ENCODE measurements at regions not wholly inside any gene's neighbourhood (a gene's known extent, or its start where the extent isn't known, plus 50 kb on each side); places are given as distances from the start of the nearest gene placed in this dataset.

DNA sequence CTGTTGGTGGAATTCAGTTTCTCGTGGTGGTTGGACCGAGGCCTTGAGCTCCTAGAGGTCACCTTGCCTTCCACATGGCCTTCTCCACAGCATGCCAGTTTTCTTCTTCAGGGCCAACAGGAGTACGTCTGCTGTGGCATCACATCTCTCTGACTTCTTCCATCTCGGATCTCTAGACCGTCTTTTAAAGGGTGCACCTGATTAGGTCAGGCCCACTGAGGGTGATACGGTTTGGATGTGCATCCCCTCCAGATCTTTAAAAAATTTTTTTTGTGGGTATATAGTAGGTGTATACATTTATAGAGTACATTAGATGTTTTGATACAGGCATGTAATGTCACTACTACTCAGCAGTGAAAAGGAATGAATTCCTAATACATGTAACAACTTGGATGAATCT, 58.3 kb upstream of the BRD7 start:
- H3K4me1 Mint-ChIP-seq (ENCODE audit: low read depth) = no peaks in the 10 kb centered on the region
- H3K27ac Mint-ChIP-seq = no peak overlapping the region
- H3K4me3 Mint-ChIP-seq = no peak overlapping the region
- no peaks in the 10 kb centered on the region for H3K9me3 Mint-ChIP-seq
- peaks cover 16% of the 10 kb centered on the region for H3K27me3 Mint-ChIP-seq
- H3K36me3 Mint-ChIP-seq (ENCODE audit: low read depth) = no peaks in the 10 kb centered on the region

DNA sequence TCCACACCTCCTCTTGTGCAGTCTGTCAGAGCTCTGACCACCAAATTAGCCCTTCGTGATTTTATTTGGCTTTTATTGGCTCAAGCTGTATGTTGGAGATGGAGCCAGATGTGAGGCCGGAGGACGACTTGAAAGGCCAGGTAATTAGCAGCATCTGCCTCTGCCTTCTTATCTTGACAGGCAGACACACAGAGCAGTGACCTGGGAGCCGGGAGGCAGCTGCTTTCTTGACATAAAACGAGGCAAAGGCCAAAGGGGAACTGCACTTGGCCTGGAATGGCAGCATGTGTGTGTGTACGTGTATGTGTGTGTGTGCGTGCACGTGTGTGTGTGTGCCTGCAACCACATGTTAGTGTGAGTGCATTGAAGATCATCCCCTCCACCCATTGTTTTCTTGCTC, 56.9 kb upstream of the BRD7 start:
- peaks cover 16% of the 10 kb centered on the region for H3K27me3 Mint-ChIP-seq
- no peaks in the 10 kb centered on the region for H3K9me3 Mint-ChIP-seq
- H3K4me1 Mint-ChIP-seq (ENCODE audit: low read depth) = no peaks in the 10 kb centered on the region
- H3K4me3 Mint-ChIP-seq = no peak overlapping the region
- no peaks in the 10 kb centered on the region for H3K36me3 Mint-ChIP-seq (ENCODE audit: low read depth)
- no peak overlapping the region for H3K27ac Mint-ChIP-seq

DNA sequence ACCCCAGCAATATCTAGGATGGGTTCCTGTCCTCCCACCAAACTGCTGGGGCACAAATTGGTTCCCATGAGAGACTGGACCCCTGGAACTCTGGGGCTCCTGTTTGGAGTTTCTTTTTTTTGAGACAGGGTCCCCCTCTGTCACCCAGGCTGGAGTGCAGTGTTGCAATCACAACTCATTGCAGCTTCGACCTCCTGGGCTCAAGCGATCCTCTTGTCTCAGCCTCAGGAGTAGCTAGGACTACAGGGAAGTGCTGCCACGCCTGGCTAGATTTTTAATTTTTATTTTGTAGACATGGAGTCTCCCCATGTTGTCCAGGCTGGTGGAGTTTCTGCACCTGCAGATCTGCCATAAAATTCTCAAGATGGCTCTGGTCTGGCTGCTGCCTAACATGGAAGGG, 56.3 kb upstream of the BRD7 start:
- H3K4me1 Mint-ChIP-seq (ENCODE audit: low read depth) = no peaks in the 10 kb centered on the region
- peaks cover 3% of the 10 kb centered on the region for H3K36me3 Mint-ChIP-seq (ENCODE audit: low read depth)
- peaks cover 16% of the 10 kb centered on the region for H3K27me3 Mint-ChIP-seq
- no peak overlapping the region for H3K27ac Mint-ChIP-seq
- H3K4me3 Mint-ChIP-seq = no peak overlapping the region
- H3K9me3 Mint-ChIP-seq = peaks cover 4% of the 10 kb centered on the region

DNA sequence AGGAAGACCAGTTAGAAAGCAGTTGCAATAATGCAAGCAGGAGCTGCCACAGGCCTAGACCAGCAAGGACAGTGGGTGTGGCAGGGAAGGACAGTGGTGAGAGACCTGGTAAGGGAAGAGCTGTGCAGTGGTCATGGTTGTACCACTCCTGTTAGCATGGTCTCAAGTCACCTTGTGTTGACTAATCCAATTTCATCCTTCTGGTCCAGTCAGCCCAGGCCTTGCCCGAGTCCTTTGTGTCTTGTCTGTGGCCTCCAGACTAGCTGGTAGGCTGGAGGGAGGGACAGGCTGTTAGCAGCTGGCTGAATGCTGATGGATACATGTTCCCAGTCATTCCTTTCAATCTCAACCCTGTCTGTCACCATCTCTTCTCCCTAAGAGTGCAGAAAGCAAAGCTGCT, 54.1 kb upstream of the BRD7 start:
- Mint-ChIP-seq H3K9me3 (peaks cover 21% of the 10 kb centered on the region), H3K27me3 (peaks cover 16% of the 10 kb centered on the region), H3K27ac (no peak overlapping the region), H3K4me1 (ENCODE audit: low read depth) (no peaks in the 10 kb centered on the region), H3K36me3 (ENCODE audit: low read depth) (peaks cover 8% of the 10 kb centered on the region), H3K4me3 (no peak overlapping the region)

DNA sequence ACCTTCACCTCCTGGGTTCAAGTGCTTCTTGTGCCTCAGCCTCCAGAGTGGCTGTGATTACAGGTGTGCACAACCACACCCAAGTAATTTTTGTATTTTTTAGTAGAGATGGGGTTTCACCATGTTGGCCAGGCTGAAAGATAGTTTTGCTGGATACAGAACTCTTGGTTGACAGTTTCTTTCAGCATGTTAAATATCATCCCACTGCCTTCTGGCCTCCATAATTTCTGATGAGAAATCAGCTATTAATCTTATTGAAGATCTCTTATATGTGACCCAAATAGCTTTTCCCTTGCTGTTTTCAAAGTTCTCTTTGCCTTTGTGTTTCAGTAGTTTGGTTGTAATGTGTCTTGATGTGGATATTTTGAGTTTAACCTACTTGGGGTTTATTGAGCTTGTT, 50.3 kb upstream of the BRD7 start:
- no peaks in the 10 kb centered on the region for H3K4me1 Mint-ChIP-seq (ENCODE audit: low read depth)
- H3K27ac Mint-ChIP-seq = no peak overlapping the region
- H3K27me3 Mint-ChIP-seq = peaks cover 4% of the 10 kb centered on the region
- H3K36me3 Mint-ChIP-seq (ENCODE audit: low read depth) = peaks cover 8% of the 10 kb centered on the region
- H3K4me3 Mint-ChIP-seq = no peak overlapping the region
- H3K9me3 Mint-ChIP-seq = peaks cover 37% of the 10 kb centered on the region
